Ovary (tissue), 3 donors: ENCODE measurements at regions not wholly inside any gene's neighbourhood (a gene's known extent, or its start where the extent isn't known, plus 50 kb on each side); places are given as distances from the start of the nearest gene placed in this dataset.

Source experiments
- CTCF ChIP-seq, 3 donors: fragments of 450-650 bp in 2 of 3; fragments of 200-600 bp in 1 of 3; IDR thresholded peaks; one replicate each; pipeline versions ENCODE4 v1.5.1 to v1.8.0; 2016 to 2022; ENCODE audit warnings: antibody characterized with exemption in 3 of 3, mild to moderate bottlenecking in 1 of 3
- POLR2A ChIP-seq: fragments of 450-650 bp; IDR thresholded peaks from one replicate; pipeline ENCODE4 v1.6.1; 2017; ENCODE audit warnings: antibody characterized with exemption, mild to moderate bottlenecking, moderate library complexity
- donor health status: DM: no; HTN: no; CAD: no.

DNA sequence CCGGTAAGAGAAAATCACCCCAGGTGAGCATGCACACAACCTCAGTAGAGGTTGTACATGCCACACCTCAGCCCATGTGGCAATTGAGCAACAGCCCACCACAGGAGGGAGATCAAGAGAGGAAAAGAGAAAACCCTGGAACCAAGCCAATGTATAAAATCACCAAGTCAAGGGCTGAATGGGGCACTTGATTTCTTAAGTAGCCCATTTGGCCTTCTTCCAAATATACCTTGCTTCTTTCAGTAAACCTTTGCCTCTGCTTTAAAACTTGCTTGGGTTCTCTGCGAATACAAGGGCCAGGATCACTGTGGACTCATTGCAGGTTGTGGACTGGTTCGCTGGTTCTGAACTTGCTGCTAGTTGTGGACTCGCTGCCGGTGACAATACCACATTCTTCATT is 1814.0 kb downstream of the PLA2G4A start:
- TF ChIP-seq POLR2A (no peak), CTCF (IDR thresholded peaks at IDR 0.05) (no peak)
